H1 (cell line): ENCODE measurements at regions not wholly inside any gene's neighbourhood (a gene's known extent, or its start where the extent isn't known, plus 50 kb on each side); places are given as distances from the start of the nearest gene placed in this dataset.
"Not testable (repeated sequence)": the region's sequence is repeated elsewhere in the genome, so short reads cannot be mapped to it uniquely, and the experiment has no call there.

Source experiments
- CTCF ChIA-PET: fragments of 300-600 bp; sonication (Branson Sonifier 250); formaldehyde crosslinking; loops from one replicate; lab custom pipeline; 2021; ENCODE audit not compliant: partially characterized antibody; lab: Charles Lee
- POLR2A ChIA-PET: fragments of 300-600 bp; sonication (Branson Sonifier 250); formaldehyde crosslinking; loops from one replicate; lab custom pipeline; 2021; ENCODE audit warnings: inconsistent platforms; ENCODE audit not compliant: partially characterized antibody; lab: Charles Lee
- DNase-seq, 2 experiments: peaks; one replicate each; pipeline versions ENCODE4 v3.0.0 to v3.0.0-alpha.2; 2010 to 2022; ENCODE audit warnings: low spot score in 2 of 2, low read depth in 1 of 2, mixed read lengths in 1 of 2
- FAIRE-seq: peaks from 2 replicates; lab custom pipeline; 2011; peaks lifted over from hg19 to GRCh38; lab: Jason Lieb, UNC
- H2AFZ ChIP-seq: 2 replicates; pipeline ENCODE4 v1.8.1; 2012; ENCODE audit warnings: low read length, inconsistent platforms
- H2AK5ac ChIP-seq: 2 replicates; pipeline ENCODE4 v1.6.1; 2013; ENCODE audit warnings: low read depth, low read length
- H2BK120ac ChIP-seq: replicated peaks from 2 replicates; pipeline ENCODE3; 2013; ENCODE audit warnings: low read depth, low read length, inconsistent platforms
- H2BK12ac ChIP-seq: 2 replicates; pipeline ENCODE4 v1.6.1; 2013; ENCODE audit warnings: low read depth, low read length
- H2BK15ac ChIP-seq: 2 replicates; pipeline ENCODE4 v1.6.1; 2013; ENCODE audit warnings: low read length
- H2BK20ac ChIP-seq: 2 replicates; pipeline ENCODE4 v1.6.1; 2013; ENCODE audit warnings: low read length
- H2BK5ac ChIP-seq: 2 replicates; pipeline ENCODE4 v1.6.1; 2013; ENCODE audit warnings: low read depth, low read length
- H3K14ac ChIP-seq: 2 replicates; pipeline ENCODE4 v1.6.1; 2013; ENCODE audit warnings: inconsistent platforms; ENCODE audit not compliant: insufficient read length
- H3K18ac ChIP-seq: 2 replicates; pipeline ENCODE4 v1.6.1; 2013; ENCODE audit warnings: low read length; ENCODE audit errors: extremely low read depth
- H3K23ac ChIP-seq: 2 replicates; pipeline ENCODE4 v1.6.1; 2013; ENCODE audit warnings: inconsistent platforms; ENCODE audit not compliant: insufficient read length
- H3K23me2 ChIP-seq: 2 replicates; pipeline ENCODE4 v1.6.1; 2013; ENCODE audit warnings: low read depth, low read length
- H3K27ac ChIP-seq: 2 replicates; pipeline ENCODE4 v1.6.1; 2011; ENCODE audit warnings: low read depth, low read length, inconsistent platforms
- H3K27me3 ChIP-seq, 4 experiments: replicated peaks in 1 of 4; 1 replicate in 1 of 4; 2 replicates in 3 of 4; pipeline versions ENCODE4 v1.6.1 to v1.8.1; 2011 to 2013; ENCODE audit warnings: low read length in 3 of 4, mild to moderate bottlenecking in 3 of 4, inconsistent platforms in 2 of 4, mixed read lengths in 2 of 4, moderate library complexity in 1 of 4; ENCODE audit not compliant: control insufficient read depth in 3 of 4, insufficient read depth in 3 of 4; ENCODE audit errors: extremely low read depth in 1 of 4
- H3K36me3 ChIP-seq, 4 experiments: 2 replicates each; pipeline versions ENCODE4 v1.6.1 to v1.8.1; 2011 to 2013; ENCODE audit warnings: mild to moderate bottlenecking in 4 of 4, low read length in 3 of 4, moderate library complexity in 2 of 4, control low read depth in 1 of 4, inconsistent platforms in 1 of 4; ENCODE audit not compliant: insufficient read depth in 4 of 4, control insufficient read depth in 2 of 4
- H3K4ac ChIP-seq: replicated peaks from 2 replicates; pipeline ENCODE3; 2013; ENCODE audit warnings: low read length, low read depth, mixed read lengths, inconsistent platforms; ENCODE audit not compliant: insufficient read length
- H3K4me1 ChIP-seq, 4 experiments: replicated peaks in 1 of 4; 1 replicate in 1 of 4; 2 replicates in 3 of 4; pipeline versions ENCODE4 v1.6.1 to v1.8.1; 2011 to 2013; ENCODE audit warnings: low read length in 3 of 4, inconsistent platforms in 2 of 4, mixed read lengths in 1 of 4; ENCODE audit not compliant: insufficient read depth in 4 of 4, control insufficient read depth in 3 of 4
- H3K4me2 ChIP-seq, 2 experiments: 2 replicates each; pipeline versions ENCODE4 v1.6.1 to v1.8.1; 2011 to 2013; ENCODE audit warnings: low read depth in 2 of 2, low read length in 2 of 2, control low read depth in 1 of 2, inconsistent platforms in 1 of 2, mild to moderate bottlenecking in 1 of 2; ENCODE audit not compliant: insufficient read depth in 1 of 2
- H3K4me3 ChIP-seq, 4 experiments: fragments of 200-600, 300-600 bp in 1 of 4; sonication (generic), shearing (Covaris generic), sonication (Bioruptor Twin) in 1 of 4; 2 replicates each; pipeline versions ENCODE4 v1.5.1 to v1.8.1; 2011 to 2016; ENCODE audit warnings: low read length in 4 of 4, low read depth in 3 of 4, control low read depth in 2 of 4, inconsistent platforms in 2 of 4, mild to moderate bottlenecking in 2 of 4, mixed read lengths in 1 of 4, moderate library complexity in 1 of 4; ENCODE audit not compliant: insufficient read depth in 2 of 4; ENCODE audit errors: extremely low read depth in 1 of 4
- H3K56ac ChIP-seq: replicated peaks from 2 replicates; pipeline ENCODE3; 2013; ENCODE audit warnings: low read depth, mild to moderate bottlenecking, mixed read lengths, low read length, inconsistent platforms; ENCODE audit not compliant: insufficient read length
- H3K79me1 ChIP-seq: 2 replicates; pipeline ENCODE4 v1.6.1; 2013; ENCODE audit warnings: low read depth, low read length, control low read depth
- H3K79me2 ChIP-seq, 2 experiments: 2 replicates each; pipeline versions ENCODE4 v1.6.1 to v1.8.1; 2012 to 2013; ENCODE audit warnings: low read length in 2 of 2, mild to moderate bottlenecking in 2 of 2, inconsistent platforms in 1 of 2; ENCODE audit not compliant: insufficient read depth in 2 of 2, control insufficient read depth in 1 of 2
- H3K9ac ChIP-seq, 4 experiments: replicated peaks in 1 of 4; 1 replicate in 1 of 4; 2 replicates in 3 of 4; pipeline versions ENCODE4 v1.6.1 to v1.8.1; 2011 to 2013; ENCODE audit warnings: low read depth in 3 of 4, low read length in 3 of 4, control low read depth in 2 of 4, mild to moderate bottlenecking in 2 of 4, moderate library complexity in 2 of 4, inconsistent platforms in 1 of 4; ENCODE audit errors: extremely low read depth in 1 of 4
- H3K9me3 ChIP-seq, 2 experiments: 2 replicates each; pipeline versions ENCODE4 v1.6.1 to v1.8.1; 2012 to 2013; ENCODE audit warnings: mild to moderate bottlenecking in 2 of 2, moderate library complexity in 2 of 2, control low read depth in 1 of 2, inconsistent platforms in 1 of 2, low read depth in 1 of 2, low read length in 1 of 2, mixed read lengths in 1 of 2; ENCODE audit not compliant: insufficient read depth in 2 of 2
- H4K20me1 ChIP-seq, 2 experiments: replicated peaks in 1 of 2; 2 replicates each; pipeline versions ENCODE3 to v1.8.1; 2011 to 2013; ENCODE audit warnings: inconsistent platforms in 2 of 2, low read length in 2 of 2, mild to moderate bottlenecking in 1 of 2; ENCODE audit not compliant: insufficient read depth in 2 of 2, control insufficient read depth in 1 of 2
- H4K5ac ChIP-seq: 2 replicates; pipeline ENCODE4 v1.6.1; 2013; ENCODE audit warnings: low read length, low read depth, mixed read lengths, inconsistent platforms; ENCODE audit not compliant: insufficient read length
- H4K8ac ChIP-seq: 2 replicates; pipeline ENCODE4 v1.8.0; 2013; ENCODE audit warnings: mild to moderate bottlenecking, moderate library complexity, low read length, inconsistent platforms; ENCODE audit not compliant: insufficient read depth; ENCODE audit errors: extremely low read depth
- H4K91ac ChIP-seq: replicated peaks from 2 replicates; pipeline ENCODE3; 2013; ENCODE audit warnings: low read length, mixed read lengths, inconsistent platforms; ENCODE audit not compliant: insufficient read length
- RAD21 ChIP-seq, 2 experiments: IDR thresholded peaks in 1 of 2; conservative IDR thresholded peaks in 1 of 2; 2 replicates each; pipeline ENCODE4 v1.6.1; 2011; ENCODE audit warnings: low read depth in 2 of 2, low read length in 2 of 2, improper control_type of control experiment in 1 of 2, inconsistent platforms in 1 of 2, mild to moderate bottlenecking in 1 of 2, moderate library complexity in 1 of 2
- WGBS, 2 experiments: shearing (Covaris generic) in 1 of 2; methylation state at CpG; one replicate each; pipeline versions ENCODE4 v1.1.6 to v1.1.7; 2013 to 2015; ENCODE audit warnings: low lambda C conversion rate in 2 of 2, mixed read lengths in 2 of 2, inconsistent platforms in 1 of 2, low coverage in 1 of 2, missing lambda C conversion rate in 1 of 2; ENCODE audit not compliant: insufficient replicate concordance in 2 of 2, insufficient coverage in 1 of 2, insufficient read length in 1 of 2; ENCODE audit errors: extremely low coverage in 1 of 2, missing lambda C conversion rate in 1 of 2; 5-methylcytosine and 5-hydroxymethylcytosine counted together
- TF ChIP-seq, protein P1 (sequence below), 3 experiments: IDR thresholded peaks; 1 replicate in 2 of 3; 2 replicates in 1 of 3; pipeline versions ENCODE4 v1.5.1 to v1.6.1; 2011; ENCODE audit warnings: low read length in 3 of 3, mild to moderate bottlenecking in 3 of 3, inconsistent platforms in 2 of 3, low read depth in 1 of 3, moderate library complexity in 1 of 3; ENCODE audit not compliant: insufficient read depth in 1 of 3; ENCODE audit errors: control extremely low read depth in 1 of 3

DNA sequence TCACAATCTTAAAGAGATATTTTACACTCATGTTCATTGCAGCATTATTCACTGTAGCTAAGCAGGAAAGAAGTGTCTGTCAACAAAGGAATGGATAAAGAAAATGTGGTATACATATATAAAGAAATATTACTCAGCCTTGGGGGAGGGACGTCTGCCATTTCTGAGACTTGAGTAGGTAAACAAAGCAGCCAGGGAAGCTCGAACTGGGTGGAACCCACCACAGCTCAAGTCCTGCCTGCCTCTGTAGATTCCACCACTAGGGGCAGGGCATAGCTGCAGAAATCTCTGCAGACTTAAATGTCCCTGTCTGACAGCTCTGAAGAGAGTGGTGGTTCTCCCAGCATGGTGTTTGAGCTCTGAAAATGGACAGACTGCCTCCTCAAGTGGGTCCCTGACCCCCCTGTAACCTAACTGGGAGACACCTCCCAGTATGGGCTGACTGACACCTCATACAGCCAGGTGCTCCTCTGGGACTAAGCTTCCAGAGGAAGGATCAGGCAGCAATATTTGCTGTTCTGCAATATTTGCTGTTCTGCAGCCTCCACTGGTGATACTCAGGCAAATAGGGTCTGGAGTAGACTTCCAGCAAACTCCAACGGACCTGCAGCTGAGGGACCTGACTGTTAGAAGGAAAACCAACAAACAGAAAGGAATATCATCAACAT, 183.3 kb upstream of the SSTR4 start:
- H3K56ac ChIP-seq, H3K14ac ChIP-seq, H2BK12ac ChIP-seq, POLR2A ChIA-PET, H3K4me3 ChIP-seq, H3K27me3 ChIP-seq, H4K91ac ChIP-seq, H2AFZ ChIP-seq, H3K36me3 ChIP-seq, H3K4me1 ChIP-seq, H4K5ac ChIP-seq, H3K9ac ChIP-seq, H2BK15ac ChIP-seq, H3K23ac ChIP-seq, H3K18ac ChIP-seq, H4K8ac ChIP-seq, H2BK20ac ChIP-seq, H3K4me2 ChIP-seq, H3K79me1 ChIP-seq, H4K20me1 ChIP-seq, H2BK5ac ChIP-seq, H3K9me3 ChIP-seq, H3K27ac ChIP-seq, H3K4ac ChIP-seq, H2BK120ac ChIP-seq, H2AK5ac ChIP-seq, H3K23me2 ChIP-seq, H3K79me2 ChIP-seq: not testable (repeated sequence)
- CTCF ChIA-PET, result interaction anchor here (0.6 to 2.8 kb wide), 30 partner anchors 10 to 347 kb away, joined by 3 to 21 read pairs (median 4); no protein-coding TSS in a partner anchor
- peak; percentile 84 for FAIRE-seq
- WGBS, 2 experiments, result 47% methylated on average over 3 of the region's 3 CpGs; no CpG with 5 or more reads in 1 of the 2 experiments
- DNase-seq, result peak; percentile 21 to 65
- TF ChIP-seq, protein P1, sequence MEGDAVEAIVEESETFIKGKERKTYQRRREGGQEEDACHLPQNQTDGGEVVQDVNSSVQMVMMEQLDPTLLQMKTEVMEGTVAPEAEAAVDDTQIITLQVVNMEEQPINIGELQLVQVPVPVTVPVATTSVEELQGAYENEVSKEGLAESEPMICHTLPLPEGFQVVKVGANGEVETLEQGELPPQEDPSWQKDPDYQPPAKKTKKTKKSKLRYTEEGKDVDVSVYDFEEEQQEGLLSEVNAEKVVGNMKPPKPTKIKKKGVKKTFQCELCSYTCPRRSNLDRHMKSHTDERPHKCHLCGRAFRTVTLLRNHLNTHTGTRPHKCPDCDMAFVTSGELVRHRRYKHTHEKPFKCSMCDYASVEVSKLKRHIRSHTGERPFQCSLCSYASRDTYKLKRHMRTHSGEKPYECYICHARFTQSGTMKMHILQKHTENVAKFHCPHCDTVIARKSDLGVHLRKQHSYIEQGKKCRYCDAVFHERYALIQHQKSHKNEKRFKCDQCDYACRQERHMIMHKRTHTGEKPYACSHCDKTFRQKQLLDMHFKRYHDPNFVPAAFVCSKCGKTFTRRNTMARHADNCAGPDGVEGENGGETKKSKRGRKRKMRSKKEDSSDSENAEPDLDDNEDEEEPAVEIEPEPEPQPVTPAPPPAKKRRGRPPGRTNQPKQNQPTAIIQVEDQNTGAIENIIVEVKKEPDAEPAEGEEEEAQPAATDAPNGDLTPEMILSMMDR (IDR thresholded peaks at IDR 0.05; ENCODE audit: control extremely low read depth in 1 of 3, insufficient read depth in 1 of 3, low read depth in 1 of 3, low read length in 3 of 3), result peak; percentile 72 to 78 (median 77)
- peak; percentile 67 to 72 for TF ChIP-seq RAD21 (IDR thresholded peaks at IDR 0.05 in 1 of 2, conservative IDR thresholded peaks at IDR 0.05 in 1 of 2; ENCODE audit: low read depth in 2 of 2, low read length in 2 of 2)
